HEK293 (cell line): ENCODE measurements at regions not wholly inside any gene's neighbourhood (a gene's known extent, or its start where the extent isn't known, plus 50 kb on each side); places are given as distances from the start of the nearest gene placed in this dataset.

Source experiments
- CTCF ChIA-PET: fragments of 350-600 bp; formaldehyde crosslinking; extraction: SDS; loops from one replicate; lab custom pipeline; 2021; ENCODE audit warnings: antibody characterized with exemption; lab: Yijun Ruan, JAX
- POLR2A ChIA-PET: fragments of 300-600 bp; formaldehyde crosslinking; extraction: SDS; loops from one replicate; lab custom pipeline; 2020; ENCODE audit warnings: antibody characterized with exemption, inconsistent platforms; lab: Yijun Ruan, JAX
- H3K27ac ChIP-seq: fragments of 200-500 bp; sonication (Bioruptor generic); 2 replicates; pipeline ENCODE4 v1.5.1; 2014; ENCODE audit warnings: low read depth, low read length, control low read depth, inconsistent platforms; ENCODE audit errors: extremely low read depth
- H3K36me3 ChIP-seq, 2 experiments: fragments of 200-500 bp in 1 of 2; sonication (Bioruptor generic) in 1 of 2; 1 replicate in 1 of 2; 2 replicates in 1 of 2; pipeline ENCODE4 v1.5.1; 2014 to 2017; ENCODE audit warnings: inconsistent platforms in 2 of 2, low read length in 2 of 2; ENCODE audit not compliant: control insufficient read depth in 2 of 2, insufficient read depth in 1 of 2
- H3K4me1 ChIP-seq: fragments of 200-500 bp; sonication (Bioruptor generic); 2 replicates; pipeline ENCODE4 v1.5.1; 2014; ENCODE audit warnings: mild to moderate bottlenecking, low read length, inconsistent platforms; ENCODE audit not compliant: control insufficient read depth, insufficient read depth
- H3K4me3 ChIP-seq: 2 replicates; pipeline ENCODE4 v1.5.1; 2011; ENCODE audit warnings: low read depth, mild to moderate bottlenecking, control low read depth, low read length, moderate library complexity
- H3K9me3 ChIP-seq: fragments of 200-500 bp; sonication (Bioruptor generic); 2 replicates; pipeline ENCODE4 v1.5.1; 2014; ENCODE audit warnings: low read depth, low read length, inconsistent platforms; ENCODE audit not compliant: control insufficient read depth, insufficient read depth
- EGR2 ChIP-seq: fragments of 450-650 bp; formaldehyde crosslinking; IDR thresholded peaks from 2 replicates; pipeline ENCODE4 v1.5.1; 2016; ENCODE audit warnings: low read depth, missing biosample characterization, missing genetic modification characterization
- KLF1 ChIP-seq: fragments of 450-650 bp; formaldehyde crosslinking; IDR thresholded peaks from 2 replicates; pipeline ENCODE4 v1.5.1; 2016; ENCODE audit warnings: missing biosample characterization, missing genetic modification characterization
- OVOL3 ChIP-seq: fragments of 450-650 bp; formaldehyde crosslinking; IDR thresholded peaks from 2 replicates; pipeline ENCODE4 v1.5.1; 2016; ENCODE audit warnings: missing biosample characterization, missing genetic modification characterization
- ZBTB7A ChIP-seq: fragments of 450-650 bp; formaldehyde crosslinking; IDR thresholded peaks from 2 replicates; pipeline ENCODE4 v1.5.1; 2016; ENCODE audit warnings: low read depth, missing biosample characterization, missing genetic modification characterization
- ZFP41 ChIP-seq: fragments of 450-650 bp; formaldehyde crosslinking; IDR thresholded peaks from 2 replicates; pipeline ENCODE4 v1.5.1; 2016; ENCODE audit warnings: missing biosample characterization, missing genetic modification characterization, borderline replicate concordance
- ZNF155 ChIP-seq: fragments of 450-650 bp; formaldehyde crosslinking; IDR thresholded peaks from 2 replicates; pipeline ENCODE4 v1.5.1; 2016; ENCODE audit warnings: missing biosample characterization, missing genetic modification characterization
- ZNF157 ChIP-seq: fragments of 450-650 bp; formaldehyde crosslinking; IDR thresholded peaks from 2 replicates; pipeline ENCODE4 v1.5.1; 2016; ENCODE audit warnings: missing biosample characterization, missing genetic modification characterization
- ZNF16 ChIP-seq: fragments of 450-650 bp; formaldehyde crosslinking; IDR thresholded peaks from 2 replicates; pipeline ENCODE4 v1.5.1; 2016; ENCODE audit warnings: low read depth, missing biosample characterization, missing genetic modification characterization
- ZNF221 ChIP-seq: fragments of 450-650 bp; formaldehyde crosslinking; IDR thresholded peaks from 2 replicates; pipeline ENCODE4 v1.5.1; 2017; ENCODE audit warnings: missing biosample characterization, missing genetic modification characterization, borderline replicate concordance
- ZNF404 ChIP-seq: fragments of 450-650 bp; formaldehyde crosslinking; IDR thresholded peaks from 2 replicates; pipeline ENCODE4 v1.5.1; 2017; ENCODE audit warnings: missing biosample characterization, missing genetic modification characterization
- ZNF549 ChIP-seq: fragments of 450-650 bp; IDR thresholded peaks from 2 replicates; pipeline ENCODE4 v1.5.1; 2018; ENCODE audit warnings: missing biosample characterization, missing genetic modification characterization, mild to moderate bottlenecking, inconsistent platforms, moderate library complexity
- ZNF555 ChIP-seq: fragments of 450-650 bp; formaldehyde crosslinking; conservative IDR thresholded peaks from 2 replicates; pipeline ENCODE4 v1.5.1; 2017; ENCODE audit warnings: missing biosample characterization, mild to moderate bottlenecking, missing genetic modification characterization, inconsistent platforms
- ZNF626 ChIP-seq: fragments of 450-650 bp; sonication (Bioruptor Pico); formaldehyde crosslinking; IDR thresholded peaks from 2 replicates; pipeline ENCODE4 v1.5.1; 2018; ENCODE audit warnings: missing biosample characterization, missing genetic modification characterization, inconsistent platforms
- TF ChIP-seq, protein P1 (sequence below): fragments of 450-650 bp; formaldehyde crosslinking; IDR thresholded peaks from 2 replicates; pipeline ENCODE4 v1.5.1; 2016; ENCODE audit warnings: missing biosample characterization, missing genetic modification characterization
- TF ChIP-seq, protein P2 (sequence below): sonication (generic); formaldehyde crosslinking; IDR thresholded peaks from 2 replicates; pipeline ENCODE4 v1.8.1; 2022; ENCODE audit warnings: mild to moderate bottlenecking, moderate library complexity, missing genetic modification reagents
- TF ChIP-seq, protein P3 (sequence below): fragments of 450-650 bp; formaldehyde crosslinking; IDR thresholded peaks from 2 replicates; pipeline ENCODE4 v1.5.1; 2016; ENCODE audit warnings: missing biosample characterization, missing genetic modification characterization, borderline replicate concordance

DNA sequence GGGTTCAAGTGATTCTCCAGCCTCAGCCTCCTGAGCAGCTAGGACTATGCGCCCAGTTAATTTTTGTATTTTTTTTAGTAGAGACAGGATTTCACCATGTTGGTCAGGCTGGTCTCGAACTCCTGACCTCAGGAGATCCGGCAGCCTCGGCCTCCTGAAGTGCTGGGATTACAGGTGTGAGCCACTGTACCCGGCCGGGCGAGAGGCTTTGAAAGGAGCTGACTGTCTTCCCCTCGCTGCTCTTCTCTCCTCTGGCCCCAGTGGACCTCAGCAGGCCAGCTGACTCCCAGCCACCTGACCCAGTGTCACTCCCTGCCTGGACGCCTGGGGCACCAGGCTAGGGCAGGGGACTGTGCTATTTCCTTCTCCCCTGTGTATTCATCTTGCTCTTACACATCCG, 89.5 kb upstream of the ANKRD55 start (continued):
- TF ChIP-seq, protein P1, sequence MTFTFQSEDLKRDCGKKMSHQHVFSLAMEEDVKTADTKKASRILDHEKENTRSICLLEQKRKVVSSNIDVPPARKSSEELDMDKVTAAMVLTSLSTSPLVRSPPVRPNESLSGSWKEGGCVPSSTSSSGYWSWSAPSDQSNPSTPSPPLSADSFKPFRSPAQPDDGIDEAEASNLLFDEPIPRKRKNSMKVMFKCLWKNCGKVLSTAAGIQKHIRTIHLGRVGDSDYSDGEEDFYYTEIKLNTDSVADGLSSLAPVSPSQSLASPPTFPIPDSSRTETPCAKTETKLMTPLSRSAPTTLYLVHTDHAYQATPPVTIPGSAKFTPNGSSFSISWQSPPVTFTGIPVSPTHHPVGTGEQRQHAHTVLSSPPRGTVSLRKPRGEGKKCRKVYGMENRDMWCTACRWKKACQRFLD (tag by site-specific recombination), result no peak
- TF ChIP-seq ZNF549 (no peak), ZNF626 (tag by site-specific recombination) (no peak), ZFP41 (tag by site-specific recombination) (no peak), ZNF155 (no peak), ZNF404 (tag by site-specific recombination) (no peak), ZNF16 (tag by site-specific recombination) (no peak)
- TF ChIP-seq, protein P2, sequence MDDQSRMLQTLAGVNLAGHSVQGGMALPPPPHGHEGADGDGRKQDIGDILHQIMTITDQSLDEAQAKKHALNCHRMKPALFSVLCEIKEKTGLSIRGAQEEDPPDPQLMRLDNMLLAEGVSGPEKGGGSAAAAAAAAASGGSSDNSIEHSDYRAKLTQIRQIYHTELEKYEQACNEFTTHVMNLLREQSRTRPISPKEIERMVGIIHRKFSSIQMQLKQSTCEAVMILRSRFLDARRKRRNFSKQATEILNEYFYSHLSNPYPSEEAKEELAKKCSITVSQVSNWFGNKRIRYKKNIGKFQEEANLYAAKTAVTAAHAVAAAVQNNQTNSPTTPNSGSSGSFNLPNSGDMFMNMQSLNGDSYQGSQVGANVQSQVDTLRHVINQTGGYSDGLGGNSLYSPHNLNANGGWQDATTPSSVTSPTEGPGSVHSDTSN (CRISPR knock-in tag), result no peak

DNA sequence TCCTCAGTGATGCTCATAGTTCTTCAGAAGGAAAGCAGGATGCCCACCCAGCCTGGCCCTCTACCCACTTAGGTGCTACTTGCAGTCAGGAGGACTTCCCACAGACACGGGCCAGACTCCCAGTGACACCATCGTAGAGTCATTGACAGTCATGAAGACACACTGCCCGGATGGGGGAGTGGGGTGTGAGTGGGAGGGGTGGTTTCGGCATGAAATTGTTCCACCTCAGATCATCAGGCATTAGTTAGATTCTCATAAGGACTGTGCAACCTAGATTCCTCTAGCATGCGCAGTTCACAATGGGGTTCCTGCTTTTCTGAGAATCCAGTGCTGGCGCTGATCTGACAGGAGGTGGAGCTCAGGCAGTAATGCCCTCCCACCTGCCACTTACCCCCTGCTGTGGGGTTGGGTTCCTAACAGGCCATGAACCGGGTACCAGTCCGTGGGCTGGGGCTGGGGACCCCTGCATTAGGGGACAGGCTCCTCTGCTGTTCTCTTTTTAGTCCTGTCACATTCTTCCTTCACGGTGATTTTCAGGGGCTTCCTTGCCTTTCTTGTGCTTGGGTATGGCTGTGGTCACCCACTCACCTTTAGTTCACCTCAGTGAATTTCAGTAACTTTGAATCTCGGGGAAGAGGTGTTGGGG, 88.2 kb upstream of the ANKRD55 start:
- Histone ChIP-seq H3K9me3 (no peaks in the 10 kb centered on the region), H3K4me3 (no peak overlapping the region), H3K36me3 (no peaks in the 10 kb centered on the region), H3K4me1 (no peaks in the 10 kb centered on the region), H3K27ac (no peak overlapping the region)
- CTCF ChIA-PET, result no interaction called here
- TF ChIP-seq ZNF157 (tag by site-specific recombination) (no peak), EGR2 (peak; percentile 20; the same call in 1 of the 2 replicates), ZNF16 (tag by site-specific recombination) (no peak), ZNF221 (no peak), KLF1 (tag by site-specific recombination) (no peak)
- TF ChIP-seq, protein P2 (CRISPR knock-in tag), result no peak
- POLR2A ChIA-PET, result no interaction called here

DNA sequence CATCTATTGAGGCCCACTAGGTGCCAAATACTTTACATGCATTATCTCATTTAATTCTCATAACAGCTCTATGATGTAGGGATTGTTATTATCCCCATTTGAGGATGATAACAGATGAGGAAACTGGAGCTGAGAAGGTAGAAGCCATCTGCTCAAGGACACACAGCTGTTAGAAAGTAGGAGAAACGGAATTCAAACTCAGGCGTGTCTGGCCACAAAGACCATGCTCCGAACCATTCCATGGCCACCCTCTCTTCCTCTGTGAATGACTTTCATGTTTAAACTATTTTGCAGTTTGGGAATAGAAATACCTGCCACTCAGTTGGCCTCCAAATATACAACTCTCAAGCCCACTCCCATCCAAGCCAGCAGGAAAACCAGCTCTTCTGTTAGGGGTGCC, 87.6 kb upstream of the ANKRD55 start:
- Histone ChIP-seq H3K36me3 (no peaks in the 10 kb centered on the region), H3K4me3 (no peak overlapping the region), H3K9me3 (no peaks in the 10 kb centered on the region), H3K4me1 (no peaks in the 10 kb centered on the region), H3K27ac (no peak overlapping the region)
- TF ChIP-seq, protein P3, sequence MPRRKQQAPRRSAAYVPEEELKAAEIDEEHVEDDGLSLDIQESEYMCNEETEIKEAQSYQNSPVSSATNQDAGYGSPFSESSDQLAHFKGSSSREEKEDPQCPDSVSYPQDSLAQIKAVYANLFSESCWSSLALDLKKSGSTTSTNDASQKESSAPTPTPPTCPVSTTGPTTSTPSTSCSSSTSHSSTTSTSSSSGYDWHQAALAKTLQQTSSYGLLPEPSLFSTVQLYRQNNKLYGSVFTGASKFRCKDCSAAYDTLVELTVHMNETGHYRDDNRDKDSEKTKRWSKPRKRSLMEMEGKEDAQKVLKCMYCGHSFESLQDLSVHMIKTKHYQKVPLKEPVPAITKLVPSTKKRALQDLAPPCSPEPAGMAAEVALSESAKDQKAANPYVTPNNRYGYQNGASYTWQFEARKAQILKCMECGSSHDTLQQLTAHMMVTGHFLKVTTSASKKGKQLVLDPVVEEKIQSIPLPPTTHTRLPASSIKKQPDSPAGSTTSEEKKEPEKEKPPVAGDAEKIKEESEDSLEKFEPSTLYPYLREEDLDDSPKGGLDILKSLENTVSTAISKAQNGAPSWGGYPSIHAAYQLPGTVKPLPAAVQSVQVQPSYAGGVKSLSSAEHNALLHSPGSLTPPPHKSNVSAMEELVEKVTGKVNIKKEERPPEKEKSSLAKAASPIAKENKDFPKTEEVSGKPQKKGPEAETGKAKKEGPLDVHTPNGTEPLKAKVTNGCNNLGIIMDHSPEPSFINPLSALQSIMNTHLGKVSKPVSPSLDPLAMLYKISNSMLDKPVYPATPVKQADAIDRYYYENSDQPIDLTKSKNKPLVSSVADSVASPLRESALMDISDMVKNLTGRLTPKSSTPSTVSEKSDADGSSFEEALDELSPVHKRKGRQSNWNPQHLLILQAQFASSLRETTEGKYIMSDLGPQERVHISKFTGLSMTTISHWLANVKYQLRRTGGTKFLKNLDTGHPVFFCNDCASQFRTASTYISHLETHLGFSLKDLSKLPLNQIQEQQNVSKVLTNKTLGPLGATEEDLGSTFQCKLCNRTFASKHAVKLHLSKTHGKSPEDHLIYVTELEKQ, result no peak
- TF ChIP-seq ZBTB7A (no peak), ZNF555 (tag by site-specific recombination) (no peak), OVOL3 (tag by site-specific recombination) (no peak)
- CTCF ChIA-PET, result no interaction called here
- POLR2A ChIA-PET, result no interaction called here
